A549 (cell line): ENCODE measurements at regions not wholly inside any gene's neighbourhood (a gene's known extent, or its start where the extent isn't known, plus 50 kb on each side); places are given as distances from the start of the nearest gene placed in this dataset.

ENCODE experiments used
- ATAC-seq, 2 experiments: fragments of 200-7000 bp in 1 of 2; fragments of >200 bp in 1 of 2; cut with Nextera tagmentation in 1 of 2; cut with Tn5 transposase in 1 of 2; 3 replicates each; pipeline versions ENCODE4 v1.8.0 to v1.9.1; 2018 to 2020; ENCODE audit warnings: mild to moderate bottlenecking in 1 of 2, moderate library complexity in 1 of 2
- CTCF ChIA-PET: fragments of 300-600 bp; sonication (Branson Sonifier 250); formaldehyde crosslinking; extraction: SDS; loops from one replicate; lab custom pipeline; 2021; ENCODE audit warnings: antibody characterized with exemption, inconsistent platforms; lab: Yijun Ruan, JAX
- POLR2A ChIA-PET: fragments of 350-600 bp; formaldehyde crosslinking; extraction: SDS; loops from one replicate; lab custom pipeline; 2021; ENCODE audit warnings: antibody characterized with exemption, inconsistent platforms; lab: Yijun Ruan, JAX
- DNase-seq, 2 experiments: peaks; one replicate each; pipeline versions ENCODE4 v3.0.0 to v3.0.0-alpha.2; 2011 to 2016; ENCODE audit warnings: low read depth in 1 of 2, low spot score in 1 of 2
- FAIRE-seq: peaks from 2 replicates; lab custom pipeline; 2011; peaks lifted over from hg19 to GRCh38; lab: Jason Lieb, UNC
- H3K27ac ChIP-seq, 2 experiments: fragments of >200 bp; sonication (Bioruptor Twin); formaldehyde crosslinking; 3 replicates each; pipeline ENCODE4 v1.5.1; 2016 to 2017
- H3K4me1 ChIP-seq: fragments of >200 bp; sonication (Bioruptor Twin); formaldehyde crosslinking; 3 replicates; pipeline ENCODE4 v1.6.1; 2016
- H3K4me2 ChIP-seq: fragments of >200 bp; sonication (Bioruptor Twin); formaldehyde crosslinking; 3 replicates; pipeline ENCODE4 v1.6.1; 2016
- H3K4me3 ChIP-seq: fragments of >200 bp; sonication (Bioruptor Twin); formaldehyde crosslinking; 3 replicates; pipeline ENCODE4 v1.5.1; 2016
- H3K9me3 ChIP-seq: fragments of >200 bp; sonication (Bioruptor Twin); formaldehyde crosslinking; 3 replicates; pipeline ENCODE4 v1.6.1; 2016
- BHLHE40 ChIP-seq: IDR thresholded peaks from 2 replicates; pipeline ENCODE4 v1.6.1; 2012; ENCODE audit warnings: low read depth, low read length, inconsistent platforms
- CEBPB ChIP-seq, 2 experiments: fragments of >200 bp in 1 of 2; sonication (Bioruptor Twin) in 1 of 2; formaldehyde crosslinking in 1 of 2; IDR thresholded peaks; 2 replicates each; pipeline ENCODE4 v1.6.1; 2012 to 2016
- CHD4 ChIP-seq: fragments of 200-600 bp; sonication (generic); IDR thresholded peaks from 2 replicates; pipeline ENCODE4 v1.6.1; 2016; ENCODE audit warnings: antibody characterized with exemption, mild to moderate bottlenecking, borderline replicate concordance
- ESRRA ChIP-seq: fragments of 150-350 bp; IDR thresholded peaks from 2 replicates; pipeline ENCODE4 v1.6.1; 2014; ENCODE audit warnings: mild to moderate bottlenecking, low read length, borderline replicate concordance
- FOSB ChIP-seq: fragments of 250-450 bp; sonication (Bioruptor Pico); IDR thresholded peaks from 2 replicates; pipeline ENCODE4 v1.5.0; 2020; ENCODE audit warnings: mild to moderate bottlenecking, moderate library complexity
- FOXS1 ChIP-seq: fragments of 250-450 bp; sonication (Bioruptor Pico); IDR thresholded peaks from 2 replicates; pipeline ENCODE4 v1.5.0; 2020; ENCODE audit warnings: mild to moderate bottlenecking, moderate library complexity
- HDAC2 ChIP-seq: fragments of 200-600 bp; sonication (generic); IDR thresholded peaks from 2 replicates; pipeline ENCODE4 v1.6.1; 2016
- HEYL ChIP-seq: fragments of 250-450 bp; sonication (Bioruptor Pico); IDR thresholded peaks from 2 replicates; pipeline ENCODE4 v1.8.0; 2021; ENCODE audit warnings: mild to moderate bottlenecking, moderate library complexity
- HOXA7 ChIP-seq: fragments of 250-450 bp; sonication (Bioruptor Pico); IDR thresholded peaks from 2 replicates; pipeline ENCODE4 v1.5.0; 2020; ENCODE audit warnings: mild to moderate bottlenecking, moderate library complexity
- JUN ChIP-seq, 2 experiments: fragments of >200 bp; sonication (Bioruptor Twin); formaldehyde crosslinking; IDR thresholded peaks; 2 replicates in 1 of 2; 3 replicates in 1 of 2; pipeline ENCODE4 v1.6.1; 2016 to 2017
- JUNB ChIP-seq: fragments of >200 bp; sonication (Bioruptor Twin); formaldehyde crosslinking; IDR thresholded peaks from 2 replicates; pipeline ENCODE4 v1.6.1; 2016
- KDM1A ChIP-seq: fragments of 200-600 bp; sonication (generic); IDR thresholded peaks from 2 replicates; pipeline ENCODE4 v1.6.1; 2016; ENCODE audit warnings: low read depth, mild to moderate bottlenecking
- KDM5A ChIP-seq: fragments of 200-600 bp; sonication (generic); IDR thresholded peaks from 2 replicates; pipeline ENCODE4 v1.6.1; 2016; ENCODE audit warnings: antibody characterized with exemption, mild to moderate bottlenecking
- MYC ChIP-seq: IDR thresholded peaks from 2 replicates; pipeline ENCODE4 v1.6.1; 2012; ENCODE audit warnings: mild to moderate bottlenecking, inconsistent platforms, low read length, improper control_type of control experiment, borderline replicate concordance
- NFE2L2 ChIP-seq: fragments of 150-350 bp; conservative IDR thresholded peaks from 2 replicates; pipeline ENCODE4 v1.6.1; 2014; ENCODE audit warnings: low read length
- NPAS2 ChIP-seq: fragments of 250-450 bp; sonication (Bioruptor Pico); IDR thresholded peaks from 2 replicates; pipeline ENCODE4 v1.8.0; 2022; ENCODE audit warnings: mild to moderate bottlenecking, moderate library complexity, borderline replicate concordance
- NR3C1 ChIP-seq: fragments of >200 bp; sonication (Bioruptor Twin); formaldehyde crosslinking; IDR thresholded peaks from 3 replicates; pipeline ENCODE4 v1.6.1; 2017
- RARB ChIP-seq: fragments of 250-450 bp; sonication (Bioruptor Pico); IDR thresholded peaks from 2 replicates; pipeline ENCODE4 v1.8.0; 2021; ENCODE audit warnings: mild to moderate bottlenecking, moderate library complexity
- RNF2 ChIP-seq: fragments of 200-600 bp; sonication (generic); IDR thresholded peaks from 2 replicates; pipeline ENCODE4 v1.6.1; 2016; ENCODE audit warnings: low read depth, mild to moderate bottlenecking, antibody characterized with exemption, moderate library complexity, borderline replicate concordance
- SREBF2 ChIP-seq: fragments of 450-650 bp; IDR thresholded peaks from 2 replicates; pipeline ENCODE4 v1.6.1; 2014; ENCODE audit warnings: mild to moderate bottlenecking, moderate library complexity
- TFCP2L1 ChIP-seq: fragments of 250-450 bp; sonication (Bioruptor Pico); IDR thresholded peaks from 2 replicates; pipeline ENCODE4 v1.5.0; 2021; ENCODE audit warnings: mild to moderate bottlenecking
- TP53 ChIP-seq: fragments of 250-450 bp; sonication (Bioruptor Pico); IDR thresholded peaks from 2 replicates; pipeline ENCODE4 v1.5.0; 2021; ENCODE audit warnings: mild to moderate bottlenecking, moderate library complexity
- ZFP36 ChIP-seq: fragments of 450-650 bp; IDR thresholded peaks from 2 replicates; pipeline ENCODE4 v1.6.1; 2014; ENCODE audit warnings: borderline replicate concordance; ENCODE audit not compliant: partially characterized antibody
- ZNF302 ChIP-seq: fragments of 250-450 bp; sonication (Bioruptor Pico); IDR thresholded peaks from 2 replicates; pipeline ENCODE4 v1.9.0; 2021; ENCODE audit warnings: inconsistent platforms, mild to moderate bottlenecking, moderate library complexity
- ZSCAN20 ChIP-seq: fragments of 250-450 bp; sonication (Bioruptor Pico); IDR thresholded peaks from 2 replicates; pipeline ENCODE4 v1.8.0; 2022; ENCODE audit warnings: mild to moderate bottlenecking, moderate library complexity
- WGBS: methylation state at CpG from one replicate; pipeline ENCODE4 v1.1.6; 2017; ENCODE audit errors: missing lambda C conversion rate; 5-methylcytosine and 5-hydroxymethylcytosine counted together
- TF ChIP-seq, protein P1 (sequence below): fragments of 200-600 bp; sonication (generic); IDR thresholded peaks from 2 replicates; pipeline ENCODE4 v1.6.1; 2016; ENCODE audit warnings: antibody characterized with exemption, mild to moderate bottlenecking, moderate library complexity
- TF ChIP-seq, protein P2 (sequence below): IDR thresholded peaks from 2 replicates; pipeline ENCODE4 v1.6.1; 2012; ENCODE audit warnings: low read depth, borderline replicate concordance
- TF ChIP-seq, protein P3 (sequence below): fragments of 450-650 bp; IDR thresholded peaks from 2 replicates; pipeline ENCODE4 v1.6.1; 2014; ENCODE audit warnings: antibody characterized with exemption
- TF ChIP-seq, protein P4 (sequence below): fragments of >200 bp; sonication (Bioruptor Twin); formaldehyde crosslinking; IDR thresholded peaks from 3 replicates; pipeline ENCODE4 v1.5.1; 2016

DNA sequence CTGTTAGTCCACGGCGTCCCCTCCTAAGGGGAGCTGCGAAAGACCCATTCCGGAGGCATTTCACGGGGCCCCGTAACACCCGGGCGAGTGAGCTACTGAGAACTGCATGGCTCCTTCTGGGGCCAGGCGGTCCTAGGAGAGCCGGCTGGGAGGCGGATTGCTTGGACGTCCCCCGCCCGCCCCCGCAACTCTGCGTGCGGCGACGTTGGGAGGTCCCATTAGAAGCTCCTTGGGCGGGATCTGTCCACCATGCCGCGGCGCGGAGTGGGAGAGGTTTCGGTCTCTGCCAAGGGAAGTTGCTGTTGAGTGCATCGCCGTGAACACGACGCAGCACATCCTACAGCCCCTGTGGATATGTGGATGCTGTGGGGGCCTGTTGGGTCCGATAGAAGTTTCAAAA, 85.4 kb upstream of the IGFBP7 start:
- H3K4me2 ChIP-seq: no peak overlapping the region
- no peak for DNase-seq
- H3K9me3 ChIP-seq: no peaks in the 10 kb centered on the region
- no peak for FAIRE-seq
- POLR2A ChIA-PET: no interaction called here
- H3K27ac ChIP-seq: no peak overlapping the region
- no peaks in the 10 kb centered on the region for H3K4me1 ChIP-seq
- no peak for TF ChIP-seq HDAC2
- TF ChIP-seq NPAS2 (CRISPR knock-in tag): no peak
- TF ChIP-seq TP53 (CRISPR knock-in tag): no peak
- no peak for TF ChIP-seq ESRRA
- TF ChIP-seq, protein P1, sequence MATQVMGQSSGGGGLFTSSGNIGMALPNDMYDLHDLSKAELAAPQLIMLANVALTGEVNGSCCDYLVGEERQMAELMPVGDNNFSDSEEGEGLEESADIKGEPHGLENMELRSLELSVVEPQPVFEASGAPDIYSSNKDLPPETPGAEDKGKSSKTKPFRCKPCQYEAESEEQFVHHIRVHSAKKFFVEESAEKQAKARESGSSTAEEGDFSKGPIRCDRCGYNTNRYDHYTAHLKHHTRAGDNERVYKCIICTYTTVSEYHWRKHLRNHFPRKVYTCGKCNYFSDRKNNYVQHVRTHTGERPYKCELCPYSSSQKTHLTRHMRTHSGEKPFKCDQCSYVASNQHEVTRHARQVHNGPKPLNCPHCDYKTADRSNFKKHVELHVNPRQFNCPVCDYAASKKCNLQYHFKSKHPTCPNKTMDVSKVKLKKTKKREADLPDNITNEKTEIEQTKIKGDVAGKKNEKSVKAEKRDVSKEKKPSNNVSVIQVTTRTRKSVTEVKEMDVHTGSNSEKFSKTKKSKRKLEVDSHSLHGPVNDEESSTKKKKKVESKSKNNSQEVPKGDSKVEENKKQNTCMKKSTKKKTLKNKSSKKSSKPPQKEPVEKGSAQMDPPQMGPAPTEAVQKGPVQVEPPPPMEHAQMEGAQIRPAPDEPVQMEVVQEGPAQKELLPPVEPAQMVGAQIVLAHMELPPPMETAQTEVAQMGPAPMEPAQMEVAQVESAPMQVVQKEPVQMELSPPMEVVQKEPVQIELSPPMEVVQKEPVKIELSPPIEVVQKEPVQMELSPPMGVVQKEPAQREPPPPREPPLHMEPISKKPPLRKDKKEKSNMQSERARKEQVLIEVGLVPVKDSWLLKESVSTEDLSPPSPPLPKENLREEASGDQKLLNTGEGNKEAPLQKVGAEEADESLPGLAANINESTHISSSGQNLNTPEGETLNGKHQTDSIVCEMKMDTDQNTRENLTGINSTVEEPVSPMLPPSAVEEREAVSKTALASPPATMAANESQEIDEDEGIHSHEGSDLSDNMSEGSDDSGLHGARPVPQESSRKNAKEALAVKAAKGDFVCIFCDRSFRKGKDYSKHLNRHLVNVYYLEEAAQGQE: no peak
- TF ChIP-seq NR3C1: no peak
- no peak for TF ChIP-seq NFE2L2
- TF ChIP-seq, all 56 proteins: peak for 0
- CTCF ChIA-PET: no interaction called here
- H3K4me3 ChIP-seq: no peak overlapping the region
- 89% methylated on average over 30 of the region's 30 CpGs for WGBS
- no peak for ATAC-seq

DNA sequence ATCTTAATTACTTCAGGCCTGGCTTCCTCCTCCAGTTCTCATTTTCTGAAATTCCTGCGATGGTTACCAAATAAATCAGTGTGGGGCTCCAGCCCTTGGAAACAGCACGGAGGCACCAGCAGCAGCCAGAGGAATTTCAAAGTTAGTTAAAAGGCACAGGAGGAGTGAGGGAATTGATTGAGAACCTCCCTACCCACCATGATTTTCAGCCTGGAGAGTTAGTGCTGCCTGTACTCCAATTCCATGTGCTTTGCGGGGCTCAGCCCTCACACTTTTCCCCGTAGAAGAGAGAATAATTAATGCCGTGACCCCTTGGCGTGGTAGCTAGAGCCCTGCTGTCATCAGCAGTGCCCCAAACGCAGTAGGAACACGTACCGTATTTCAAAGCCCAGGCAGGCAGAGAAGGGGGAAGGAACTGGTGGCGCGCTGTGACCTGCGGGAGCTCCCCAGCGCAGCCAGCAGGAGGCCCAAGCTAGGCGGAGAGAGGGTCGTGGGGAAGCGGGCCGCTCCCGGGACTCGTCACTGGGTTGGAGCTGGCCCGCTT, 84.0 kb upstream of the IGFBP7 start:
- Histone ChIP-seq H3K4me2 (no peak overlapping the region), H3K4me3 (no peak overlapping the region), H3K9me3 (no peaks in the 10 kb centered on the region), H3K4me1 (no peaks in the 10 kb centered on the region), H3K27ac (no peak overlapping the region)
- CTCF ChIA-PET: no interaction called here
- DNase-seq (no peak), ATAC-seq (no peak), FAIRE-seq (no peak)
- WGBS: 88% methylated on average over 20 of the region's 20 CpGs
- TF ChIP-seq JUNB (no peak), FOSB (CRISPR knock-in tag) (no peak), RNF2 (no peak), CEBPB (IDR thresholded peaks at IDR 0.05) (no peak), CHD4 (no peak), ZNF302 (CRISPR knock-in tag) (no peak), ZFP36 (no peak)
- TF ChIP-seq, protein P2, sequence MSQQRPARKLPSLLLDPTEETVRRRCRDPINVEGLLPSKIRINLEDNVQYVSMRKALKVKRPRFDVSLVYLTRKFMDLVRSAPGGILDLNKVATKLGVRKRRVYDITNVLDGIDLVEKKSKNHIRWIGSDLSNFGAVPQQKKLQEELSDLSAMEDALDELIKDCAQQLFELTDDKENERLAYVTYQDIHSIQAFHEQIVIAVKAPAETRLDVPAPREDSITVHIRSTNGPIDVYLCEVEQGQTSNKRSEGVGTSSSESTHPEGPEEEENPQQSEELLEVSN: no peak
- POLR2A ChIA-PET: no interaction called here

DNA sequence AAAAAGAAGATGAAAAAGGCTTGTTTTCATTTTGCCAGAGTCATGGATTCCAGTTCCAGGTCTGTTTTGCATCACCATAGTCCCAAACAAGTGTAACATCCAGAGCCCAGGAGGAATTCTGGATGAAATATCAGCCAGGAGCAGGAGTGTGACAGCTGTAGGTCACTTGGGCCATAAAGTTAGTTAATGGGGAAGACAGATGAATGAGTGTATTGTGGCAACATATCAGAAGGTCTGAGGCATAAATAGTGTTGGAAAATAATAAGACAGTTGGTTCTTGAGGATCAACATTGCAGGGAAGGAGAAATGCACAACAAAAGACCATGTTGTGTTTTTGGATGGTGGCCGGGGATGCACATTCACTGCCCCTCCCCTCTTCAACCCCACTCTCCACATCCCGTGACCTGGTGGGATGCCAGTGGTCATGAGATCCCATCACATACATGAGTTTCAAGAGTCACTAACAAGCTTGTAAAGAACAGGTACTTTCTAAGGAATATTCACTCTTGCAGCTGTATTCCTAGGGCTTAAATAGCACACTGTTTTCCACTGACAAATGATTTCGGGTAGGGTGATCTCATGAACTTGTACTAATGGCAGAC, 83.1 kb upstream of the IGFBP7 start:
- DNase-seq: no peak
- no peak overlapping the region for H3K27ac ChIP-seq
- no peak for ATAC-seq
- H3K4me3 ChIP-seq: no peak overlapping the region
- H3K4me1 ChIP-seq: no peaks in the 10 kb centered on the region
- ChIA-PET POLR2A (no interaction called here), CTCF (no interaction called here)
- no peak overlapping the region for H3K4me2 ChIP-seq
- FAIRE-seq: no peak
- 74% methylated on average over 3 of the region's 3 CpGs for WGBS
- H3K9me3 ChIP-seq: no peaks in the 10 kb centered on the region
- TF ChIP-seq SREBF2 (no peak), HEYL (no peak), KDM1A (no peak), NR3C1 (no peak), MYC (no peak), JUN (IDR thresholded peaks at IDR 0.05) (no peak), RARB (CRISPR knock-in tag) (no peak), HOXA7 (no peak), RNF2 (no peak), HDAC2 (no peak), TFCP2L1 (CRISPR knock-in tag) (no peak), ZSCAN20 (CRISPR knock-in tag) (no peak), KDM5A (no peak), BHLHE40 (no peak), FOXS1 (CRISPR knock-in tag) (no peak)
- TF ChIP-seq, protein P3, sequence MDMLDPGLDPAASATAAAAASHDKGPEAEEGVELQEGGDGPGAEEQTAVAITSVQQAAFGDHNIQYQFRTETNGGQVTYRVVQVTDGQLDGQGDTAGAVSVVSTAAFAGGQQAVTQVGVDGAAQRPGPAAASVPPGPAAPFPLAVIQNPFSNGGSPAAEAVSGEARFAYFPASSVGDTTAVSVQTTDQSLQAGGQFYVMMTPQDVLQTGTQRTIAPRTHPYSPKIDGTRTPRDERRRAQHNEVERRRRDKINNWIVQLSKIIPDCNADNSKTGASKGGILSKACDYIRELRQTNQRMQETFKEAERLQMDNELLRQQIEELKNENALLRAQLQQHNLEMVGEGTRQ: no peak
- TF ChIP-seq, protein P4, sequence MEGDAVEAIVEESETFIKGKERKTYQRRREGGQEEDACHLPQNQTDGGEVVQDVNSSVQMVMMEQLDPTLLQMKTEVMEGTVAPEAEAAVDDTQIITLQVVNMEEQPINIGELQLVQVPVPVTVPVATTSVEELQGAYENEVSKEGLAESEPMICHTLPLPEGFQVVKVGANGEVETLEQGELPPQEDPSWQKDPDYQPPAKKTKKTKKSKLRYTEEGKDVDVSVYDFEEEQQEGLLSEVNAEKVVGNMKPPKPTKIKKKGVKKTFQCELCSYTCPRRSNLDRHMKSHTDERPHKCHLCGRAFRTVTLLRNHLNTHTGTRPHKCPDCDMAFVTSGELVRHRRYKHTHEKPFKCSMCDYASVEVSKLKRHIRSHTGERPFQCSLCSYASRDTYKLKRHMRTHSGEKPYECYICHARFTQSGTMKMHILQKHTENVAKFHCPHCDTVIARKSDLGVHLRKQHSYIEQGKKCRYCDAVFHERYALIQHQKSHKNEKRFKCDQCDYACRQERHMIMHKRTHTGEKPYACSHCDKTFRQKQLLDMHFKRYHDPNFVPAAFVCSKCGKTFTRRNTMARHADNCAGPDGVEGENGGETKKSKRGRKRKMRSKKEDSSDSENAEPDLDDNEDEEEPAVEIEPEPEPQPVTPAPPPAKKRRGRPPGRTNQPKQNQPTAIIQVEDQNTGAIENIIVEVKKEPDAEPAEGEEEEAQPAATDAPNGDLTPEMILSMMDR: no peak
